ENCODE measurements at regions not wholly inside any gene's neighbourhood (a gene's known extent, or its start where the extent isn't known, plus 50 kb on each side); places are given as distances from the start of the nearest gene placed in this dataset.

- no peak for DNase-seq
Observed at GRCh38 chr2:18503376-18504228, 56.9 kb downstream of the RDH14 start.

GRCh38 chr2:18502142-18502541, 58.3 kb downstream of the RDH14 start:
- DNase-seq: no peak

GRCh38 chr2:18501729-18502128, 58.7 kb downstream of the RDH14 start:
- DNase-seq: no peak

GRCh38 chr2:18501156-18501555, 59.3 kb downstream of the RDH14 start:
- DNase-seq: no peak

GRCh38 chr2:18500333-18500732, 60.1 kb downstream of the RDH14 start:
- DNase-seq: no peak

GRCh38 chr2:18498531-18498930, 61.9 kb downstream of the RDH14 start:
- no peak for DNase-seq

GRCh38 chr2:18496516-18496915, 63.9 kb downstream of the RDH14 start:
- DNase-seq: no peak

GRCh38 chr2:18495058-18495457, 65.4 kb downstream of the RDH14 start:
- no peak for DNase-seq

GRCh38 chr2:18492721-18493120, 67.7 kb downstream of the RDH14 start:
- DNase-seq: no peak

GRCh38 chr2:18491577-18491976, 68.9 kb downstream of the RDH14 start:
- no peak for DNase-seq

- DNase-seq: no peak
Observed at GRCh38 chr2:18490901-18491300, 69.6 kb downstream of the RDH14 start.

GRCh38 chr2:18487106-18487913, 73.1 kb downstream of the RDH14 start:
- no peak for DNase-seq

- DNase-seq: no peak
Observed at GRCh38 chr2:18484625-18485024, 75.8 kb downstream of the RDH14 start.

- no peak for DNase-seq
Observed at GRCh38 chr2:18483896-18484295, 76.6 kb downstream of the RDH14 start.

- no peak for DNase-seq
Observed at GRCh38 chr2:18482666-18483065, 77.8 kb downstream of the RDH14 start.

GRCh38 chr2:18479947-18480369, 80.5 kb downstream of the RDH14 start:
- DNase-seq: no peak

GRCh38 chr2:18477293-18477692, 83.2 kb downstream of the RDH14 start:
- DNase-seq: no peak

- DNase-seq: no peak
Observed at GRCh38 chr2:18476484-18476883, 84.0 kb downstream of the RDH14 start.

- DNase-seq: no peak
Observed at GRCh38 chr2:18475884-18476283, 84.6 kb downstream of the RDH14 start.

- DNase-seq: no peak
Observed at GRCh38 chr2:18474700-18475099, 85.8 kb downstream of the RDH14 start.

- DNase-seq: no peak
Observed at GRCh38 chr2:18473241-18474181, 86.9 kb downstream of the RDH14 start.

- DNase-seq: no peak
Observed at GRCh38 chr2:18467749-18468360, 92.6 kb downstream of the RDH14 start.
